ENCODE measurements at regions not wholly inside any gene's neighbourhood (a gene's known extent, or its start where the extent isn't known, plus 50 kb on each side); places are given as distances from the start of the nearest gene placed in this dataset.

DNA sequence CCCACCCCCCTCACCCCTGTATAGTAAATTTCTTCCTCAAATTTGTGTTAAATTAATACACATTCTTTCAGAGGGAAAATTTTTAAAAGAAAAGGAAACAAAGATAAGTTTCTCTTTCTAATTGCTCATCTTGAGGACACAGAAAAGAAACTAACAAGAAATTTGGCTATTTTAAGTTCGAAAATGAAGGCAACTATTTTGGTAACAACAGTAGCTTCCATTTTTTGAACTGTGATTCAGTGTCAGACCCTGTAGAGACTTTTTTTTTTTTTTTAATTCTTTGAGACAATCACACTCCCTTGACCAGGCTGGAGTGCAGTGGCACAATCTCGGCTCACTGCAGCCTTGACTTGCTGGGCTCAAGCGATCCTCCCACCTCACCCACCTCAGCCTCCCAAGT, 194.9 kb downstream of the SS18 start:
- Mint-ChIP-seq H3K4me3 (no peak overlapping the region), H3K27me3 (ENCODE audit: low read depth) (no peaks in the 10 kb centered on the region), H3K27ac (ENCODE audit: unreplicated experiment) (no peak overlapping the region), H3K4me1 (peaks cover 10% of the 10 kb centered on the region), H3K9me3 (peaks cover 3% of the 10 kb centered on the region), H3K36me3 (ENCODE audit: low read depth) (no peaks in the 10 kb centered on the region)
- TF ChIP-seq, protein P1, sequence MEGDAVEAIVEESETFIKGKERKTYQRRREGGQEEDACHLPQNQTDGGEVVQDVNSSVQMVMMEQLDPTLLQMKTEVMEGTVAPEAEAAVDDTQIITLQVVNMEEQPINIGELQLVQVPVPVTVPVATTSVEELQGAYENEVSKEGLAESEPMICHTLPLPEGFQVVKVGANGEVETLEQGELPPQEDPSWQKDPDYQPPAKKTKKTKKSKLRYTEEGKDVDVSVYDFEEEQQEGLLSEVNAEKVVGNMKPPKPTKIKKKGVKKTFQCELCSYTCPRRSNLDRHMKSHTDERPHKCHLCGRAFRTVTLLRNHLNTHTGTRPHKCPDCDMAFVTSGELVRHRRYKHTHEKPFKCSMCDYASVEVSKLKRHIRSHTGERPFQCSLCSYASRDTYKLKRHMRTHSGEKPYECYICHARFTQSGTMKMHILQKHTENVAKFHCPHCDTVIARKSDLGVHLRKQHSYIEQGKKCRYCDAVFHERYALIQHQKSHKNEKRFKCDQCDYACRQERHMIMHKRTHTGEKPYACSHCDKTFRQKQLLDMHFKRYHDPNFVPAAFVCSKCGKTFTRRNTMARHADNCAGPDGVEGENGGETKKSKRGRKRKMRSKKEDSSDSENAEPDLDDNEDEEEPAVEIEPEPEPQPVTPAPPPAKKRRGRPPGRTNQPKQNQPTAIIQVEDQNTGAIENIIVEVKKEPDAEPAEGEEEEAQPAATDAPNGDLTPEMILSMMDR (conservative IDR thresholded peaks at IDR 0.05) = no peak
- no peak for DNase-seq (ENCODE audit: low read depth, low spot score)

DNA sequence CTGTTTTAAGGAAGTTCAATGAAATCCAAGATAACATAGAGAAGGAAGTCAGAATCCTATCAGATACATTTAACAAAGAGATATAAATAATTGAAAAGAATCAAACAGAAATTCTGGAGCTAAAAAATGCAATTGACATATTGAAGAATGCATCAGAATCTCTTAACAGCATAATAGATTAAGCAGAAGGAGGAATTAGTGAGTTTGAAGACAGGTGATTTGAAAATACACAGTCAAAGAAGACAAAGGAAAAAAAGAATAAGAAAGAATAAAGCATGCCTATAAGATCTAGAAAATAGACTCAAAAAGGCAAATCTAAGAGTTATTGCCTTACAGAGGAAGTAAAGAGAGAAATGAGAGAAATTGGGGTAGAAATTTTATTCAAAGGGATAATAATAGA, 204.1 kb downstream of the SS18 start:
- H3K4me3 Mint-ChIP-seq = no peak overlapping the region
- peaks cover 11% of the 10 kb centered on the region for H3K36me3 Mint-ChIP-seq (ENCODE audit: low read depth)
- no peaks in the 10 kb centered on the region for H3K4me1 Mint-ChIP-seq
- no peak overlapping the region for H3K27ac Mint-ChIP-seq (ENCODE audit: unreplicated experiment)
- peaks cover 5% of the 10 kb centered on the region for H3K9me3 Mint-ChIP-seq
- no peaks in the 10 kb centered on the region for H3K27me3 Mint-ChIP-seq (ENCODE audit: low read depth)
- DNase-seq (ENCODE audit: low read depth, low spot score) = no peak
- TF ChIP-seq, protein P1 (conservative IDR thresholded peaks at IDR 0.05) = no peak

DNA sequence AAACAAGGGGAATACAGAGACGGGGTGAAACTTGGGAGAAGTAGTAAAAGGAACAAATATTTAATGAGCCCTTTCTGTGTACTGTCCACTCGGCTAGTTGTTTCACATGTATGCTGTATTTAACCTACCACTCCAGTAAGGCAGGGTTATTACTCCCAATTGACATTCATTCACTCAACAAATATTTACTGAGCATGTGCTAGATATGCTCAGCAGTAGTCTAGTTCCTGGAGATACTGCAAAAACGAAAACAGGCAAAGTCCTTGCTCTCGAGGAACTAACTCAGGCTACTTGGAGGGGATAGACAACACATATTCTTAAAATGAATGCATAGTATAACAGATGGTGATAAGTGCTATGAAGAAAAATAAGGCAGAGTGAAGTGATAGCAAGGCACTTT, 207.3 kb downstream of the SS18 start:
- H3K9me3 Mint-ChIP-seq = no peaks in the 10 kb centered on the region
- no peaks in the 10 kb centered on the region for H3K4me1 Mint-ChIP-seq
- TF ChIP-seq, protein P1 (conservative IDR thresholded peaks at IDR 0.05) = no peak
- DNase-seq (ENCODE audit: low read depth, low spot score) = no peak
- no peaks in the 10 kb centered on the region for H3K27me3 Mint-ChIP-seq (ENCODE audit: low read depth)
- H3K27ac Mint-ChIP-seq (ENCODE audit: unreplicated experiment) = no peak overlapping the region
- H3K4me3 Mint-ChIP-seq = no peak overlapping the region
- peaks cover 8% of the 10 kb centered on the region for H3K36me3 Mint-ChIP-seq (ENCODE audit: low read depth)

DNA sequence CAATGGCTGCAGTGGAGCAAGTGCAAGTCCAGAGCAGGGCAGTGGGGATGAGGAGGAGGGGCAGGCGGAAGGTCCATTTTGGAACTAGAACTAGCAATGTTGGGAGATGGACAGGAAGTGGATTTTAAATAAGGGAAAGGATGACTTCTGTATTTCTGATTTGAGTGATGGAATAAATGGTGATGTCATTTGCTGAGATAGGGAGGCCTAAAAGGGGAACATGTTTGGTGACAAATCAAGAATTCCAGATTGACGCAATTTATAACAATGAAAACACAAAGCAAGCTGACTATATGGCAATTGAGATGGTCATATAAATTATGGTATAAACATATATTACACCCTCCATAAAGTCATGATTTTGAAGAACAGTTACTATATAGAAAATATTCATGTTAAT, 209.3 kb downstream of the SS18 start:
- peaks cover 3% of the 10 kb centered on the region for H3K4me1 Mint-ChIP-seq
- H3K9me3 Mint-ChIP-seq = no peaks in the 10 kb centered on the region
- H3K4me3 Mint-ChIP-seq = no peak overlapping the region
- H3K27me3 Mint-ChIP-seq (ENCODE audit: low read depth) = no peaks in the 10 kb centered on the region
- TF ChIP-seq, protein P1 (conservative IDR thresholded peaks at IDR 0.05) = no peak
- H3K36me3 Mint-ChIP-seq (ENCODE audit: low read depth) = peaks cover 2% of the 10 kb centered on the region
- no peak overlapping the region for H3K27ac Mint-ChIP-seq (ENCODE audit: unreplicated experiment)
- DNase-seq (ENCODE audit: low read depth, low spot score) = no peak

DNA sequence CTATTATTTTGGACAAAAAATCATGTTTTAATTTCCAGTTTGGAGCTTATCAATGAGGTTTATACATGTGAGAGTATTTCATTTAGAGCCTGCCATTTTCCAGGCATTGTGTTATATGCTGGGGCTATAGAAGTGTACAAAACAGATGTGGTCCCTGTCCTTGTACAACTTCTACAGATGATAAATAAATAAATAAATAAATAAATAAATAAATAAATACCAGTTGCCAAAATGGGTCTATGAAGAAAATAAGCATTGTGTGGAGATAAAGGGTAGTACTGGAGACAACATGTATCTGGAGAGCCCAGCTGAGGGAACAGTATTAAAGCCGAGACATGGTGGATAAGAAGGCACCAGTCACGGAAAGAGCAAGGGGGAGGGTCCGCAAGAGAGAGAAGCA, 210.0 kb downstream of the SS18 start:
- TF ChIP-seq, protein P1 (conservative IDR thresholded peaks at IDR 0.05) = no peak
- no peak overlapping the region for H3K27ac Mint-ChIP-seq (ENCODE audit: unreplicated experiment)
- H3K4me1 Mint-ChIP-seq = peaks cover 3% of the 10 kb centered on the region
- peaks cover 2% of the 10 kb centered on the region for H3K36me3 Mint-ChIP-seq (ENCODE audit: low read depth)
- no peaks in the 10 kb centered on the region for H3K27me3 Mint-ChIP-seq (ENCODE audit: low read depth)
- H3K9me3 Mint-ChIP-seq = no peaks in the 10 kb centered on the region
- no peak overlapping the region for H3K4me3 Mint-ChIP-seq
- no peak for DNase-seq (ENCODE audit: low read depth, low spot score)
